NB4 (cell line): ENCODE measurements at regions not wholly inside any gene's neighbourhood (a gene's known extent, or its start where the extent isn't known, plus 50 kb on each side); places are given as distances from the start of the nearest gene placed in this dataset.
"Not testable (repeated sequence)": the region's sequence is repeated elsewhere in the genome, so short reads cannot be mapped to it uniquely, and the experiment has no call there.

Experiments
- DNase-seq: peaks from one replicate; pipeline ENCODE4 v3.0.0; 2010; ENCODE audit warnings: low read depth
- H3K4me3 ChIP-seq: one replicate; pipeline ENCODE4 v1.5.1; 2011; ENCODE audit warnings: mild to moderate bottlenecking, low read depth, low read length, moderate library complexity
- MYC ChIP-seq: IDR thresholded peaks from 2 replicates; pipeline ENCODE4 v1.6.1; 2011; ENCODE audit warnings: low read depth, low read length
- POLR2A ChIP-seq: IDR thresholded peaks from 2 replicates; pipeline ENCODE4 v1.6.1; 2011; ENCODE audit warnings: mild to moderate bottlenecking; ENCODE audit not compliant: insufficient read length; ENCODE audit errors: extremely low read depth
- TF ChIP-seq, protein P1 (sequence below): IDR thresholded peaks from 2 replicates; pipeline ENCODE4 v1.6.1; 2011; ENCODE audit warnings: low read depth, low read length
- TF ChIP-seq, protein P2 (sequence below): IDR thresholded peaks from one replicate; pipeline ENCODE4 v1.5.1; 2012; ENCODE audit warnings: low read depth, low read length

DNA sequence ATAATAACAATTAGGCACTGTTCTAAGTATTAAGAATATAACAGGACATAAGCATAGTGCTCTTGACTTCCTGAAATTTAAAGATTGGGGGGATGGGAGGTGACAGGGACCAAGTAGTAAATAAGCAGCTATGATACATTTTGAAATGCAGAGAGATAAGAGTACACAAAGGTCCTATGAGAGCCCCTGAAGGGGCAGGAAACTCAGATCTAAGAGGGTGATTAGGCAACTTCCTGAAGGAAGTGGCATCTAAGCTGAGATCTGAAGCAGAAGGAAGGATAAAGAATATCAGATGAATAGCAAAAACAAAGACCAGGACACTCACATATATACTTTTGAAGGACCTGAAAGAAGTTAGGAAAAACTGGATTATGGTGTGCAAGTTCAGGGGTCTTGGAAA lies 415.2 kb upstream of the FRG2C start:
- H3K4me3 ChIP-seq = no peak overlapping the region
- TF ChIP-seq, protein P1, sequence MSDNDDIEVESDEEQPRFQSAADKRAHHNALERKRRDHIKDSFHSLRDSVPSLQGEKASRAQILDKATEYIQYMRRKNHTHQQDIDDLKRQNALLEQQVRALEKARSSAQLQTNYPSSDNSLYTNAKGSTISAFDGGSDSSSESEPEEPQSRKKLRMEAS = no peak
- no peak for TF ChIP-seq MYC
- TF ChIP-seq, protein P2, sequence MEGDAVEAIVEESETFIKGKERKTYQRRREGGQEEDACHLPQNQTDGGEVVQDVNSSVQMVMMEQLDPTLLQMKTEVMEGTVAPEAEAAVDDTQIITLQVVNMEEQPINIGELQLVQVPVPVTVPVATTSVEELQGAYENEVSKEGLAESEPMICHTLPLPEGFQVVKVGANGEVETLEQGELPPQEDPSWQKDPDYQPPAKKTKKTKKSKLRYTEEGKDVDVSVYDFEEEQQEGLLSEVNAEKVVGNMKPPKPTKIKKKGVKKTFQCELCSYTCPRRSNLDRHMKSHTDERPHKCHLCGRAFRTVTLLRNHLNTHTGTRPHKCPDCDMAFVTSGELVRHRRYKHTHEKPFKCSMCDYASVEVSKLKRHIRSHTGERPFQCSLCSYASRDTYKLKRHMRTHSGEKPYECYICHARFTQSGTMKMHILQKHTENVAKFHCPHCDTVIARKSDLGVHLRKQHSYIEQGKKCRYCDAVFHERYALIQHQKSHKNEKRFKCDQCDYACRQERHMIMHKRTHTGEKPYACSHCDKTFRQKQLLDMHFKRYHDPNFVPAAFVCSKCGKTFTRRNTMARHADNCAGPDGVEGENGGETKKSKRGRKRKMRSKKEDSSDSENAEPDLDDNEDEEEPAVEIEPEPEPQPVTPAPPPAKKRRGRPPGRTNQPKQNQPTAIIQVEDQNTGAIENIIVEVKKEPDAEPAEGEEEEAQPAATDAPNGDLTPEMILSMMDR = no peak
- DNase-seq = peak; percentile 6

DNA sequence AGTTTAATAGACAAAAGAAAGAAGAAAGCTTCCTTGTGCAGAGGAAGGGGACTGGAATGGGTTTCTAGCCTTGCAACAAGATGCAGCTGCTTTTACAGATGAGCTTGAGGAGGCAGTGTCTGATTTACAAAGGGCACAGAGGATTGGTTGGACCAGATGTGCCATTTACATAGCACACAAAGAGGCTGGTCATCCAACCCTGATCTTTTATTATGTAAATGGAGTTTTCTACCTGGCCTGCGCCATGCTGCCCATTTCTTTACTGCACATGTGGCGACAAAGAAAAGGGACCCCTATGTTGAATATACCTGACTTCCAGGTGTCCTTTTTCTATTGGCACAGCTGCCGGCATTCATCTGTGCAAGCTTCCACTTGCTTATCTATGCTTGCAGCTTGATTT lies 409.4 kb upstream of the FRG2C start:
- TF ChIP-seq MYC (no peak), POLR2A (no peak)
- TF ChIP-seq, protein P2 = no peak
- TF ChIP-seq, protein P1 = no peak
- no peak overlapping the region for H3K4me3 ChIP-seq
- DNase-seq = no peak

DNA sequence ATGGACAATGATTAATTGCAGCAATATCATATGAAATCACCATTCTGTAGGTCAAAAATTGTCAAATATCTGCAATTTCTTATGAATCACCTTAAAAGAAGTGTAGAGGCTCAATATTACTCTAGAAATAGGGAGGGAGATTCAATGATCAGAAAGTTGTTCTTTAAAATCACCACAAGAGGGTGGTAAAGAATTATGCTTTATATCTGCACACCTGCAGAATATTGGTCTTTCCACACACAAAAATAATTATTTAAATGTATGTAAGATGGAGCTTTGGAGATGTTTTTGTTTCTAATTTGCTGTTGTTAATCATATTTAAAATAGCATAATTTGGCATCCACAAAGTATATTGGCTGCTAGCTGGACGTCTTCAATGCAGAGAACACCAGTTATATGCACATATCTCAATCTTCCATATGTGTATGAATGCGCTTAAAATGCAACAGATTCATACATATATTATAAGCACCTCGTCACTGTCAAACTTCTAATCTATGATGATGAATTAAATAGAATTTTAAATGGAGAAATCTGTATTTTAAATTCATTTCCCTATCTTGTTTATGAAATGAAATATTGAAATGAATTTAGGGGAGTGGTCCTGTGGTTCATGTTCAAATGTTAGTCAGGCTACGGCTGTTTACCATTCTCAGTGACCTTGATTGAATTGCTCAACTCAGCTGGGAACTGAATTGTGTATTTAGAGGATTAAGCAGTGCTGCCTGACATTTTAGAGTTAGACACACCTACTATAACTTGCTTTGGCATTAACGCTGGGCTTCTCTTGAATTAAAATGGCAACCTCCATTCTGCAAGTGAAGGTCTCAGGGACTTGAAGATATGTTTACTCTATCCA lies 405.1 kb upstream of the FRG2C start:
- DNase-seq = peak; percentile 4
- TF ChIP-seq, protein P2 = peak; percentile 3
- H3K4me3 ChIP-seq = not testable (repeated sequence)

DNA sequence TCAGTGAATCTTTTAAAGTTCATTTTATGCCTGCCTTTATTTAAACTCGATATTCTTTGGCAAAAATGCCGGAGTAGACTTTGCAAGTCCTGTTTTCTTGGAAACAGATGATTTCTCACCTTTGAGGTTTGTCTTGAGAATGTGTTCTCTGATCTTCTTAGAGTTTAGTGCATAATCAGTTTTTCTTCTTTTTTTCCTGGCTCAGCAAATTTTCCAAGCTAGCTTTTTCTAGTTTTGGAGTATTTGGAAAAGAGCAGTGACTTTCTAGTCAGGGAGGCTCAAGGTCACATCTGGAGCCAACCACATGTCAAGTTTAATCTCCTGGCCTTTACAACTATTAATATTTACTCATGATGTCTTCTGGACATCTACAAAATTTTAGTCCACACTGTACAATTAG lies 403.2 kb upstream of the FRG2C start:
- DNase-seq = not testable (repeated sequence)

DNA sequence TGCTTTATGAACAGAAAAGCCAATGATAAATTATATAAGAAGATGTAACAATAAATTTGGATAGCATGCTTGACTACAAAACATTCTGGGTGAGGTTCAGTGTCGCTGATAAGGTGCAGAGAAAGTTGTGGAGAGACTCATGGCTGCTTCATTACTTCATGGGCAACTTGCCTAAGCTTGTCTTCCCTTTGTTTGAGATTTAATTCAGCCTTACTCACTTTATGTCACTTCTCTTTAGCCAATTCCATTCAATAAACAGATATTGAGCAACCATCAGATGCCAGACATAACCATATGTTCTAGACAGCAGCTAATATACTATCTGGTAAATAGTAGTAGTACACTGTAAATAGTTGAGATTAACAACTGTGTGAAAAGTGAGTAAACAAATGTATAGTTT lies 401.5 kb upstream of the FRG2C start:
- TF ChIP-seq, protein P2 = no peak
- TF ChIP-seq POLR2A (no peak), MYC (no peak)
- TF ChIP-seq, protein P1 = no peak
- no peak overlapping the region for H3K4me3 ChIP-seq
- no peak for DNase-seq

More for the DNA sequence above, 403.2 kb upstream of the FRG2C start:
- H3K4me3 ChIP-seq = not testable (repeated sequence)

DNA sequence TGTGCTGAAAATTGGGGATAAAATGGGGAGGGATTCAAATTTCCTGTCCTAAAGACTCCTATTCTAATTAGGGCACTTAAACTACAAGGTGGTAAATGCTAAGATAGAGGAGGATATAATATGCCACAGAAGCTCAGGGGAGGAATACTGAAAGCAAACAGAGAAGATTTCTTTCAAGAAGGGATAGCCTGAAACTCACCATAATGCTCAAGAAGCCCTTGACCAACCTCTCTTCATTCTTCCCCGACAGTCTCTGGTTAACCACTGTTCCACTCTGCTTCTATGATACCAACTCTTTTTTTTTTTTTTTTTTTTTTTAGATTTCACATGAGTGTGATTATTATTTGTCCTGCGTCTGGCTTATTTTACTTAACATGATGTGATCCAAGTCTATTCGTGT lies 398.2 kb upstream of the FRG2C start:
- TF ChIP-seq, protein P1 = no peak
- TF ChIP-seq, protein P2 = no peak
- no peak for TF ChIP-seq POLR2A
- no peak for TF ChIP-seq MYC
- no peak overlapping the region for H3K4me3 ChIP-seq
- DNase-seq = no peak

DNA sequence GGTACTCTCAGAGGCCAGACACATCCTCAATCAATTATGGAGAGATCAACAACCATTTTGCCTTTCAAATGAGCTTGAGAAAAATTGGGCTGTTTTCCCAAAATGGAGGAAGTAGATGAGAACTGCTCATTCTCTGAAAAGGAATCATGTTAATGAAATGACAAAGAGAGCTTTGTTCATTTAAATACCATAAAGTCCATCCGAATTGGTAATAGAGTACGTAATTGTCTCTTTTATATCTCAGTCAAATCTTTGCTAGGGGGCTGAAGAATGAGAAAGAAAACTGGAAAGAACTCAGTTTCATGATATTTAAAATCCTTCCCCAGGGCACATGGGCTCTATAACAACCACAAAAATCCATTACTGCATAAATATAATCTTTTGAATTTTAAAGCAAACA lies 395.6 kb upstream of the FRG2C start:
- not testable (repeated sequence) for H3K4me3 ChIP-seq, DNase-seq

DNA sequence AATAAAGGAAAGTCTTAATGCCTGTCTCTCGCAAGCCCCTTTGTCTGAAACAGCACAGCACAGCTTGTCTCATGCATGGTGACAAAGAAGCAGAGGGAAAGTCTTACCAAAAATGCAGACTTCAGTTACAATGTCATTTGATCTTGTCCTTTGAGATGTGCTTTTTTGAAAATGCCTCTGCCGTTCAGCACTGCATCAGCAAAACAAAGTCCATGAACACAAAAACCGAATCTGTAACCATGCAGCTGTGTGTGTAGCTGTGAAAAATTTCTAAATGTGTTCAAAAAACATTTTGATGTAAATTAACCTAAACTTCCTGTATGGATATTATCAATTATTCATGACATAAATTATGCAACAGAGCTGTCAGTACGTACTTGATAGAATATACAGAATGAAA lies 391.9 kb upstream of the FRG2C start:
- not testable (repeated sequence) for DNase-seq, H3K4me3 ChIP-seq
